ENCODE measurements at regions not wholly inside any gene's neighbourhood (a gene's known extent, or its start where the extent isn't known, plus 50 kb on each side); places are given as distances from the start of the nearest gene placed in this dataset.

GRCh38 chr1:2913091-2913490 is 108.2 kb upstream of the ACTRT2 start:
- intact Hi-C loops (cut with DNase I), result no loop called here
- TF ChIP-seq, protein P1, sequence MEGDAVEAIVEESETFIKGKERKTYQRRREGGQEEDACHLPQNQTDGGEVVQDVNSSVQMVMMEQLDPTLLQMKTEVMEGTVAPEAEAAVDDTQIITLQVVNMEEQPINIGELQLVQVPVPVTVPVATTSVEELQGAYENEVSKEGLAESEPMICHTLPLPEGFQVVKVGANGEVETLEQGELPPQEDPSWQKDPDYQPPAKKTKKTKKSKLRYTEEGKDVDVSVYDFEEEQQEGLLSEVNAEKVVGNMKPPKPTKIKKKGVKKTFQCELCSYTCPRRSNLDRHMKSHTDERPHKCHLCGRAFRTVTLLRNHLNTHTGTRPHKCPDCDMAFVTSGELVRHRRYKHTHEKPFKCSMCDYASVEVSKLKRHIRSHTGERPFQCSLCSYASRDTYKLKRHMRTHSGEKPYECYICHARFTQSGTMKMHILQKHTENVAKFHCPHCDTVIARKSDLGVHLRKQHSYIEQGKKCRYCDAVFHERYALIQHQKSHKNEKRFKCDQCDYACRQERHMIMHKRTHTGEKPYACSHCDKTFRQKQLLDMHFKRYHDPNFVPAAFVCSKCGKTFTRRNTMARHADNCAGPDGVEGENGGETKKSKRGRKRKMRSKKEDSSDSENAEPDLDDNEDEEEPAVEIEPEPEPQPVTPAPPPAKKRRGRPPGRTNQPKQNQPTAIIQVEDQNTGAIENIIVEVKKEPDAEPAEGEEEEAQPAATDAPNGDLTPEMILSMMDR (IDR thresholded peaks at IDR 0.05), result no peak
- H3K4me1 ChIP-seq, result no peaks in the 10 kb centered on the region
- H3K36me3 ChIP-seq, result no peaks in the 10 kb centered on the region
- no peaks in the 10 kb centered on the region for H3K9me3 ChIP-seq
- H3K27me3 ChIP-seq, result peaks cover 0 to 9% (median 0%) of the 10 kb centered on the region in 7 donors
- no peak overlapping the region for H3K27ac ChIP-seq
- DNase-seq (no peak), ATAC-seq (no peak)
- WGBS, 2 donors, result 81 to 82% methylated on average over 15 of the region's 15 CpGs
- no peak overlapping the region for H3K4me3 ChIP-seq

- 52 to 58% methylated on average over 6 of the region's 6 CpGs for WGBS, 2 donors
- Histone ChIP-seq H3K36me3 (no peaks in the 10 kb centered on the region), H3K27ac (no peak overlapping the region), H3K9me3 (no peaks in the 10 kb centered on the region), H3K27me3 (peaks cover 0 to 9% (median 0%) of the 10 kb centered on the region in 7 donors), H3K4me3 (no peak overlapping the region), H3K4me1 (no peaks in the 10 kb centered on the region)
- intact Hi-C loops (cut with DNase I), result no loop called here
- ATAC-seq (no peak), DNase-seq (no peak)
- TF ChIP-seq, protein P1 (IDR thresholded peaks at IDR 0.05), result no peak
Observed at GRCh38 chr1:2914702-2915101, 106.6 kb upstream of the ACTRT2 start.

- TF ChIP-seq, protein P1 (IDR thresholded peaks at IDR 0.05), result no peak
- Histone ChIP-seq H3K27me3 (peaks cover 0 to 8% (median 0%) of the 10 kb centered on the region in 7 donors), H3K27ac (no peak overlapping the region), H3K36me3 (no peaks in the 10 kb centered on the region), H3K9me3 (no peaks in the 10 kb centered on the region), H3K4me3 (no peak overlapping the region), H3K4me1 (no peaks in the 10 kb centered on the region)
- WGBS, 2 donors, result 94 to 96% methylated on average over 3 of the region's 3 CpGs
- no peak for DNase-seq
- no peak for ATAC-seq
- intact Hi-C loops (cut with DNase I), result no loop called here
Observed at GRCh38 chr1:2916153-2916552, 105.1 kb upstream of the ACTRT2 start.

DNA sequence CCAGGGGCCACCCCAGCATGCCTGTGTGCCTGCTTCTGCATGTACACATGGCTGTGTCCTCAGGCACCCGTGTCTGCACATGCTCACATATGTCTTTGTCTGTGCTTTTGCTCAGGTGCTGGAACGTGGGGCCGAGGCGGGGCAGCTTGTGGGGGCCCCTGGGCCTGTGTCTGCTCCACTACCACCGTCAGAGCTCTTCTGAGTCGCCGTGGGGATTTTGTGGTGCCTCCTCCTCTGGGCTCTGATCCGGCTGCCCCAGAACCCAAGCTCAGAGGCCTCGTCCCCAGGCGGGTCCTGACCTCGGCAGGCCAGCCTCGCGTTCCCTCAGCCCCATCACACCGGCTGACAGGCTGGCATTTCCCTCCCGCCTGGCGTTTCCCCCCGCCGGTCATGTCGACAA is 104.6 kb upstream of the ACTRT2 start:
- no peak for ATAC-seq
- no peak overlapping the region for H3K4me3 ChIP-seq
- TF ChIP-seq, protein P1 (IDR thresholded peaks at IDR 0.05), result no peak
- no peak for DNase-seq
- intact Hi-C loops (cut with DNase I), result no loop called here
- H3K36me3 ChIP-seq, result no peaks in the 10 kb centered on the region
- H3K4me1 ChIP-seq, result no peaks in the 10 kb centered on the region
- H3K27ac ChIP-seq, result no peak overlapping the region
- 61 to 71% methylated on average over 19 of the region's 19 CpGs for WGBS, 2 donors
- no peaks in the 10 kb centered on the region for H3K9me3 ChIP-seq
- H3K27me3 ChIP-seq, result peaks cover 0 to 8% (median 0%) of the 10 kb centered on the region in 7 donors
